ENCODE measurements at regions not wholly inside any gene's neighbourhood (a gene's known extent, or its start where the extent isn't known, plus 50 kb on each side); places are given as distances from the start of the nearest gene placed in this dataset.

- ChIA-PET POLR2A (no interaction called here), CTCF (no interaction called here)
- TF ChIP-seq, protein P1, sequence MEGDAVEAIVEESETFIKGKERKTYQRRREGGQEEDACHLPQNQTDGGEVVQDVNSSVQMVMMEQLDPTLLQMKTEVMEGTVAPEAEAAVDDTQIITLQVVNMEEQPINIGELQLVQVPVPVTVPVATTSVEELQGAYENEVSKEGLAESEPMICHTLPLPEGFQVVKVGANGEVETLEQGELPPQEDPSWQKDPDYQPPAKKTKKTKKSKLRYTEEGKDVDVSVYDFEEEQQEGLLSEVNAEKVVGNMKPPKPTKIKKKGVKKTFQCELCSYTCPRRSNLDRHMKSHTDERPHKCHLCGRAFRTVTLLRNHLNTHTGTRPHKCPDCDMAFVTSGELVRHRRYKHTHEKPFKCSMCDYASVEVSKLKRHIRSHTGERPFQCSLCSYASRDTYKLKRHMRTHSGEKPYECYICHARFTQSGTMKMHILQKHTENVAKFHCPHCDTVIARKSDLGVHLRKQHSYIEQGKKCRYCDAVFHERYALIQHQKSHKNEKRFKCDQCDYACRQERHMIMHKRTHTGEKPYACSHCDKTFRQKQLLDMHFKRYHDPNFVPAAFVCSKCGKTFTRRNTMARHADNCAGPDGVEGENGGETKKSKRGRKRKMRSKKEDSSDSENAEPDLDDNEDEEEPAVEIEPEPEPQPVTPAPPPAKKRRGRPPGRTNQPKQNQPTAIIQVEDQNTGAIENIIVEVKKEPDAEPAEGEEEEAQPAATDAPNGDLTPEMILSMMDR (IDR thresholded peaks at IDR 0.05; ENCODE audit: insufficient read depth, low read length, missing control alignments), result no peak
- no peak overlapping the region for H3K4me3 ChIP-seq (ENCODE audit: low read depth, low read length)
- no peak for DNase-seq (ENCODE audit: low read depth, low spot score)
Observed at GRCh38 chr3:87069021-87069420, 78.1 kb upstream of the VGLL3 start.

- POLR2A ChIA-PET, result no interaction called here
- CTCF ChIA-PET, result interaction anchor here (1.9 kb wide), 1 partner anchor 20 kb away, joined by 9 read pairs; no protein-coding TSS in a partner anchor
Observed at GRCh38 chr3:87062685-87063084, 71.7 kb upstream of the VGLL3 start.

DNA sequence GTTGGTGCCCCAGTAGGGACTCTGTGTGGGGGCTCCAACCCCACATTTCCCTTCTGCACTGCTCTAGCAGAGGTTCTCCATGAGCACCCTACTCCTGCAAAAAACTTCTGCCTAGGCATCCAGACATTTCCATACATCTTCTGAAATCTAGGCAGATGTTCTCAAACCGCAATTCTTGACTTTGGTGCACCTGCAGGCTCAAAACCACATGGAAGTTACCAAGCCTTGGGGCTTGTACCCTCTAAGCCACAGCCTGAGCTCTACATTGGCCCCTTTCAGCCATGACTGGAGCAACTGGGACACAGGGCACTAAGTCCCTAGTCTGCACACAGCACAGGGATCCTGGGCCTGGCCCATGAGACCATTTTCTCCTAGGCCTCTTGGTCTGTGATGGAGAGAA, 66.5 kb upstream of the VGLL3 start:
- TF ChIP-seq, protein P1 (IDR thresholded peaks at IDR 0.05; ENCODE audit: insufficient read depth, low read length, missing control alignments), result no peak
- ChIA-PET CTCF (no interaction called here), POLR2A (no interaction called here)
- H3K4me3 ChIP-seq (ENCODE audit: low read depth, low read length), result no peak overlapping the region
- no peak for DNase-seq (ENCODE audit: low read depth, low spot score)

More at GRCh38 chr3:87062685-87063084, 71.7 kb upstream of the VGLL3 start:
- H3K4me3 ChIP-seq (ENCODE audit: low read depth, low read length), result no peak overlapping the region
- DNase-seq (ENCODE audit: low read depth, low spot score), result no peak
- TF ChIP-seq, protein P1 (IDR thresholded peaks at IDR 0.05; ENCODE audit: insufficient read depth, low read length, missing control alignments), result no peak

- no peak overlapping the region for H3K4me3 ChIP-seq (ENCODE audit: low read depth, low read length)
- ChIA-PET CTCF (no interaction called here), POLR2A (no interaction called here)
- DNase-seq (ENCODE audit: low read depth, low spot score), result no peak
- TF ChIP-seq, protein P1 (IDR thresholded peaks at IDR 0.05; ENCODE audit: insufficient read depth, low read length, missing control alignments), result no peak
Observed at GRCh38 chr3:87053553-87053952, 62.6 kb upstream of the VGLL3 start.

- ChIA-PET POLR2A (no interaction called here), CTCF (no interaction called here)
- H3K4me3 ChIP-seq (ENCODE audit: low read depth, low read length), result no peak overlapping the region
- TF ChIP-seq, protein P1 (IDR thresholded peaks at IDR 0.05; ENCODE audit: insufficient read depth, low read length, missing control alignments), result no peak
- DNase-seq (ENCODE audit: low read depth, low spot score), result no peak
Observed at GRCh38 chr3:87052499-87053260, 61.7 kb upstream of the VGLL3 start.

GRCh38 chr3:87047852-87048251, 56.9 kb upstream of the VGLL3 start:
- TF ChIP-seq, protein P1 (IDR thresholded peaks at IDR 0.05; ENCODE audit: insufficient read depth, low read length, missing control alignments), result no peak
- CTCF ChIA-PET, result no interaction called here
- POLR2A ChIA-PET, result no interaction called here
- DNase-seq (ENCODE audit: low read depth, low spot score), result no peak
- no peak overlapping the region for H3K4me3 ChIP-seq (ENCODE audit: low read depth, low read length)

Data from AG04449 (cell line).